ENCODE measurements at regions not wholly inside any gene's neighbourhood (a gene's known extent, or its start where the extent isn't known, plus 50 kb on each side); places are given as distances from the start of the nearest gene placed in this dataset.

GRCh38 chr15:96412906-96413231 lies 82.4 kb downstream of the NR2F2 start:
- no peak for DNase-seq (ENCODE audit: extremely low spot score)
- ChIA-PET CTCF (no interaction called here), POLR2A (no interaction called here)
- TF ChIP-seq BHLHE40 (IDR thresholded peaks at IDR 0.05; ENCODE audit: borderline replicate concordance) (no peak), FOXA1 (IDR thresholded peaks at IDR 0.05) (no peak), CTBP1 (IDR thresholded peaks at IDR 0.05; ENCODE audit: borderline replicate concordance) (no peak), ZNF384 (IDR thresholded peaks at IDR 0.05) (no peak), SP1 (IDR thresholded peaks at IDR 0.05) (no peak), LEF1 (IDR thresholded peaks at IDR 0.05; ENCODE audit: borderline replicate concordance) (no peak), NFRKB (IDR thresholded peaks at IDR 0.05) (no peak), ELF4 (IDR thresholded peaks at IDR 0.05) (no peak), SUZ12 (IDR thresholded peaks at IDR 0.05) (no peak), L3MBTL2 (conservative IDR thresholded peaks at IDR 0.05) (no peak), FOXM1 (IDR thresholded peaks at IDR 0.05; ENCODE audit: borderline replicate concordance) (no peak), HDGF (IDR thresholded peaks at IDR 0.05; ENCODE audit: borderline replicate concordance) (no peak)

DNA sequence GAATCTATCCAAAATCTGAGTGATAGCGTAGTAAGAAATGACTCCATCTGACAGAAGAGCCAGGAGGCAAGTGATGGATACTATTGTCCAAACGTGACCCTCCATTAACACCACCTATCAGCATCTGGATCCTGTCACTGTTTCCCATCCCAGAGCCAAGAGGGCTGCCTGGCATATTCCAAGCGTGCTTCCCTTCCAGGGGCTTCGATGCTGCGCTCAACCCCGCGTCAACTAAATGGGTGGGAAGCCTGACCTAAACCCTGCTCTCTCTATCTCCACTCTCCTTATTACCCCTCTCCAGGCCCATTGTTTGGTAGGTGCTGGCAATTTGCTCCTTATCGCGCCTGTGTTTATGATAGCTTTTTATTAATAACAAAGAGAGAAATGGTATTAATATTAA lies 83.2 kb downstream of the NR2F2 start:
- POLR2A ChIA-PET: no interaction called here
- CTCF ChIA-PET: no interaction called here
- DNase-seq (ENCODE audit: extremely low spot score): no peak
- TF ChIP-seq SP1 (IDR thresholded peaks at IDR 0.05) (no peak), FOXM1 (IDR thresholded peaks at IDR 0.05; ENCODE audit: borderline replicate concordance) (no peak), FOXA1 (IDR thresholded peaks at IDR 0.05) (no peak), HDGF (IDR thresholded peaks at IDR 0.05; ENCODE audit: borderline replicate concordance) (no peak), ARNT (IDR thresholded peaks at IDR 0.05) (no peak), NFRKB (IDR thresholded peaks at IDR 0.05) (no peak), FOXK2 (IDR thresholded peaks at IDR 0.05) (no peak), TARDBP (IDR thresholded peaks at IDR 0.05) (no peak), CTBP1 (IDR thresholded peaks at IDR 0.05; ENCODE audit: borderline replicate concordance) (no peak), SUZ12 (IDR thresholded peaks at IDR 0.05) (no peak), ZNF384 (IDR thresholded peaks at IDR 0.05) (no peak), BHLHE40 (IDR thresholded peaks at IDR 0.05; ENCODE audit: borderline replicate concordance) (no peak), LEF1 (IDR thresholded peaks at IDR 0.05; ENCODE audit: borderline replicate concordance) (no peak), ELF4 (IDR thresholded peaks at IDR 0.05) (no peak), L3MBTL2 (conservative IDR thresholded peaks at IDR 0.05) (no peak), PKNOX1 (IDR thresholded peaks at IDR 0.05) (no peak)

- POLR2A ChIA-PET: no interaction called here
- no peak for DNase-seq (ENCODE audit: extremely low spot score)
- TF ChIP-seq ZNF384 (IDR thresholded peaks at IDR 0.05) (no peak), NFRKB (IDR thresholded peaks at IDR 0.05) (no peak), SUZ12 (IDR thresholded peaks at IDR 0.05) (no peak), FOXK2 (IDR thresholded peaks at IDR 0.05) (no peak)
- CTCF ChIA-PET: no interaction called here
Measured at GRCh38 chr15:96414875-96415274, 84.4 kb downstream of the NR2F2 start.

DNA sequence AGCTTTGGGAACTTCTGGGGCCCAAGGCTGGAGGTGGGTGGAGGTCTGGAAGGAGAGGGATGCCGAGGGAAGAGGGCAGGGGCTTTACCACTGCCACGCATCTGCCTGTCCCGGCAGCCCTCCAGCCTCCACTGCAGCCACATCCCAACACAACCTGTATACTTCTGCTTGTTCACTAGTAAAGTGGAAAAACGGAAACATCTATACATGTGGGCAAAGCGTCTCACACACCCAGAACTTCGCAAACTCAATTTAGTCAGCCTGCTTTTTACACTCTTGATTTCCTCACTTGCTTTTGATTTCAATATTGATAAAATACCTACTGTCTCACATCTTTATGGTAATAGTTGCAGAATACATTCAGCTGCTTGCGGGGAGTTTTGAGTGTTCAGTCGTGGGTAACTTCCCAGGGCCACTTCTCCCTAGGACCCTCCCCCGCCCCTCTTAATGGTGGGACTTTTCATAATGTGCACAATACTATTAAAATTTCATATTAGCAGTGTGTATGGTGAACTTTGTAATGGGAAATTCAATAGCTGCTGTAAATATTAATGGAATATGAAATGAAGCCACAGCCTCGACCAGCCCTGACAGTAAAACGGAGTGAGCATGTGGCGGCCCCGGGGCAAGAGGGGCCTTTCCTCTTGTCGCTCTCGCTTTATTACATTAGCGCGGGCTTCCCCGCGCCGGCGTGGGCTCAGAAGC lies 85.2 kb downstream of the NR2F2 start:
- POLR2A ChIA-PET: no interaction called here
- no peak for DNase-seq (ENCODE audit: extremely low spot score)
- TF ChIP-seq CTBP1 (IDR thresholded peaks at IDR 0.05; ENCODE audit: borderline replicate concordance): no peak
- TF ChIP-seq FOXK2 (IDR thresholded peaks at IDR 0.05): no peak
- no peak for TF ChIP-seq NFRKB (IDR thresholded peaks at IDR 0.05)
- TF ChIP-seq SUZ12 (IDR thresholded peaks at IDR 0.05): no peak
- no peak for TF ChIP-seq HDGF (IDR thresholded peaks at IDR 0.05; ENCODE audit: borderline replicate concordance)
- no peak for TF ChIP-seq TARDBP (IDR thresholded peaks at IDR 0.05)
- TF ChIP-seq L3MBTL2 (conservative IDR thresholded peaks at IDR 0.05): no peak
- no peak for TF ChIP-seq ELF4 (IDR thresholded peaks at IDR 0.05)
- TF ChIP-seq ARNT (IDR thresholded peaks at IDR 0.05): no peak
- no peak for TF ChIP-seq PKNOX1 (IDR thresholded peaks at IDR 0.05)
- TF ChIP-seq SP1 (IDR thresholded peaks at IDR 0.05): no peak
- no peak for TF ChIP-seq LEF1 (IDR thresholded peaks at IDR 0.05; ENCODE audit: borderline replicate concordance)
- TF ChIP-seq BHLHE40 (IDR thresholded peaks at IDR 0.05; ENCODE audit: borderline replicate concordance): no peak
- CTCF ChIA-PET: no interaction called here

DNA sequence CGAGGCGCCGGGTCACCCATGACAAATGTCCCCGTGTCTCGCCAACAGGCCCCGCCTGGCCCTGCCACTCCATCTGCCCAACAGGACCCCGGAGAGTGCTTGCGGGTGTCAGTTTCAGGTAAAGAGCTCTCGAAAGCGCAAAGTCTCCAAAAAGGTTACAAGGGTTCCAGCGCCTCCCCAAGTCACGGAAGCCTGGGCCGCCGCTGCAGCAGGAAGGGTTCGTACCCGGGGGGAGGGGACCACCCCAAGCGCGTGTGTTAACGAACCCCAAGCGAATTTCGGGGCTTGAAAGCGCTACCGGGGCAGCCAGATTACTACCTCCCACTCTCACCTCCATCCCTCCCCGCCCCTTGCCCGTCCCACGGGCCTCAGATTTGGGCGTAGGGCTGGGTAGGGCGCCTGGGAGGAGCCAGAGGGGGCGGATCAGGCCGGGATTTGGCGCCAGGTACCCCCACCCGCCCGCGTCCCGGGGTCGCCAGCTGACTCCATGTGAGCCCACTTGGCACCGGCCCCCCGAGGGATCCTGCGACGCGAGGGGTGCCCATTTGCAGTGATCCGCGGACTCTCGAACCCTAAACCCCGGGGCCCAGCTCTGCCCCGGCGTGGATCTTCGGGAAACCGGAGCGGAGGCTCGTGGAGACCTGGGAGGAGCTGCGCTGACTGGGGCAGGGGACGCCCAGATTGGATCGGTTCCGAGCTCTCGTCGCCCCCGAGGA lies 85.9 kb downstream of the NR2F2 start:
- no peak for DNase-seq (ENCODE audit: extremely low spot score)
- ChIA-PET POLR2A (interaction anchor here (1.5 kb wide), 1 partner anchor 56 kb away, joined by 6 read pairs; no protein-coding TSS in a partner anchor), CTCF (interaction anchor here (0.5 kb wide), 1 partner anchor 23 kb away, joined by 3 read pairs; no protein-coding TSS in a partner anchor)
- no peak for TF ChIP-seq ELF4 (IDR thresholded peaks at IDR 0.05)
- no peak for TF ChIP-seq ZNF384 (IDR thresholded peaks at IDR 0.05)
- no peak for TF ChIP-seq TARDBP (IDR thresholded peaks at IDR 0.05)
- no peak for TF ChIP-seq NFRKB (IDR thresholded peaks at IDR 0.05)
- no peak for TF ChIP-seq SP1 (IDR thresholded peaks at IDR 0.05)
- TF ChIP-seq SUZ12 (IDR thresholded peaks at IDR 0.05): no peak
- no peak for TF ChIP-seq PKNOX1 (IDR thresholded peaks at IDR 0.05)
- TF ChIP-seq LEF1 (IDR thresholded peaks at IDR 0.05; ENCODE audit: borderline replicate concordance): no peak
- TF ChIP-seq CTBP1 (IDR thresholded peaks at IDR 0.05; ENCODE audit: borderline replicate concordance): no peak
- no peak for TF ChIP-seq ARNT (IDR thresholded peaks at IDR 0.05)
- TF ChIP-seq FOXM1 (IDR thresholded peaks at IDR 0.05; ENCODE audit: borderline replicate concordance): no peak
- no peak for TF ChIP-seq BHLHE40 (IDR thresholded peaks at IDR 0.05; ENCODE audit: borderline replicate concordance)
- no peak for TF ChIP-seq FOXA1 (IDR thresholded peaks at IDR 0.05)
- TF ChIP-seq HDGF (IDR thresholded peaks at IDR 0.05; ENCODE audit: borderline replicate concordance): no peak
- TF ChIP-seq FOXK2 (IDR thresholded peaks at IDR 0.05): no peak
- TF ChIP-seq L3MBTL2 (conservative IDR thresholded peaks at IDR 0.05): no peak

All from HEK293T (cell line).